ENCODE measurements at regions not wholly inside any gene's neighbourhood (a gene's known extent, or its start where the extent isn't known, plus 50 kb on each side); places are given as distances from the start of the nearest gene placed in this dataset.

DNA sequence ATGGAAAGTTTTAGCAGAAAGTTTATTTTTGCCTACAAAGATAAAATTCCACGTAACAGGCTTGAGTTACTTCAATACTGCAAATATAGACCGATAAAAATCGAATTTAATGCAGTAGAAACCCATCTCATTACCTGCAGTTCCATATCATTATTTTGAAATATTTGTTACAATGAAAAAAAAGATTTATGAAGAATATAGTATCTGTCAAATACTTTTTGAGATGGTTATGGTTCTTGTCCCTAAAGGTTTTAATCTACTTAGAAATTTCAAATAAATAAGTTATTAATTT lies 273.5 kb downstream of the ADAMTS20 start:
- TF ChIP-seq, protein P1, sequence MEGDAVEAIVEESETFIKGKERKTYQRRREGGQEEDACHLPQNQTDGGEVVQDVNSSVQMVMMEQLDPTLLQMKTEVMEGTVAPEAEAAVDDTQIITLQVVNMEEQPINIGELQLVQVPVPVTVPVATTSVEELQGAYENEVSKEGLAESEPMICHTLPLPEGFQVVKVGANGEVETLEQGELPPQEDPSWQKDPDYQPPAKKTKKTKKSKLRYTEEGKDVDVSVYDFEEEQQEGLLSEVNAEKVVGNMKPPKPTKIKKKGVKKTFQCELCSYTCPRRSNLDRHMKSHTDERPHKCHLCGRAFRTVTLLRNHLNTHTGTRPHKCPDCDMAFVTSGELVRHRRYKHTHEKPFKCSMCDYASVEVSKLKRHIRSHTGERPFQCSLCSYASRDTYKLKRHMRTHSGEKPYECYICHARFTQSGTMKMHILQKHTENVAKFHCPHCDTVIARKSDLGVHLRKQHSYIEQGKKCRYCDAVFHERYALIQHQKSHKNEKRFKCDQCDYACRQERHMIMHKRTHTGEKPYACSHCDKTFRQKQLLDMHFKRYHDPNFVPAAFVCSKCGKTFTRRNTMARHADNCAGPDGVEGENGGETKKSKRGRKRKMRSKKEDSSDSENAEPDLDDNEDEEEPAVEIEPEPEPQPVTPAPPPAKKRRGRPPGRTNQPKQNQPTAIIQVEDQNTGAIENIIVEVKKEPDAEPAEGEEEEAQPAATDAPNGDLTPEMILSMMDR (conservative IDR thresholded peaks at IDR 0.05 in 1 of 2, IDR thresholded peaks at IDR 0.05 in 1 of 2; ENCODE audit: low read depth in 1 of 2, low read length in 2 of 2): no peak
- TF ChIP-seq EZH2 (IDR thresholded peaks at IDR 0.05; ENCODE audit: low read length, missing control alignments): no peak

All from fibroblast of lung (primary cell).